A673 (cell line): ENCODE measurements at regions not wholly inside any gene's neighbourhood (a gene's known extent, or its start where the extent isn't known, plus 50 kb on each side); places are given as distances from the start of the nearest gene placed in this dataset.

Experiments used
- EZH2 ChIP-seq: fragments of 200-600 bp; sonication (generic); IDR thresholded peaks from 2 replicates; pipeline ENCODE4 v1.6.1; 2017; ENCODE audit warnings: borderline replicate concordance, low read depth, mild to moderate bottlenecking, mixed read lengths, antibody characterized with exemption, low read length; ENCODE audit not compliant: poor library complexity, severe bottlenecking
- TF ChIP-seq, protein P1 (sequence below): fragments of 300-800, 200-600 bp; sonication (generic); conservative IDR thresholded peaks from 2 replicates; pipeline ENCODE4 v1.5.1; 2017; ENCODE audit warnings: low read depth, mild to moderate bottlenecking, antibody characterized with exemption, low read length, moderate library complexity, mixed read lengths

DNA sequence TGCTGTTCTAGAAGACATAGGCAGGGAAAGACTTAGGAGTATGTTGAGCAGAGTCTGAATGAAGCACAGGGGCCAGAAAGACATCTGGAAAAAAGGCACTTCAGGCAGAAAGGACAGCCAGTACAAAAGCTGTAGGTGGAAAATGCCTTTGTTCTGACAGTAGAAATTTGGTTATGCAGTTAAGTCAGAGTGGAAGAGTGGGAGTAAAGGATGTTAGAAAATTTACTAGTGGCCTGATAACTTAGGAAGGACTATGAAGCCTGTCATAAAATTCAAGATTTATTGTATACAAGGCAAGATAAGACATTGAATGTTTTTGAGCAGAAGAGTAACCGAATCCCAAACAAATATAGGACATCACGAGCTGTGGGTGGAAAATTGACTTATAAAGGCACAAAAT is 987.9 kb downstream of the PLA2G4A start:
- TF ChIP-seq, protein P1, sequence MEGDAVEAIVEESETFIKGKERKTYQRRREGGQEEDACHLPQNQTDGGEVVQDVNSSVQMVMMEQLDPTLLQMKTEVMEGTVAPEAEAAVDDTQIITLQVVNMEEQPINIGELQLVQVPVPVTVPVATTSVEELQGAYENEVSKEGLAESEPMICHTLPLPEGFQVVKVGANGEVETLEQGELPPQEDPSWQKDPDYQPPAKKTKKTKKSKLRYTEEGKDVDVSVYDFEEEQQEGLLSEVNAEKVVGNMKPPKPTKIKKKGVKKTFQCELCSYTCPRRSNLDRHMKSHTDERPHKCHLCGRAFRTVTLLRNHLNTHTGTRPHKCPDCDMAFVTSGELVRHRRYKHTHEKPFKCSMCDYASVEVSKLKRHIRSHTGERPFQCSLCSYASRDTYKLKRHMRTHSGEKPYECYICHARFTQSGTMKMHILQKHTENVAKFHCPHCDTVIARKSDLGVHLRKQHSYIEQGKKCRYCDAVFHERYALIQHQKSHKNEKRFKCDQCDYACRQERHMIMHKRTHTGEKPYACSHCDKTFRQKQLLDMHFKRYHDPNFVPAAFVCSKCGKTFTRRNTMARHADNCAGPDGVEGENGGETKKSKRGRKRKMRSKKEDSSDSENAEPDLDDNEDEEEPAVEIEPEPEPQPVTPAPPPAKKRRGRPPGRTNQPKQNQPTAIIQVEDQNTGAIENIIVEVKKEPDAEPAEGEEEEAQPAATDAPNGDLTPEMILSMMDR = no peak
- TF ChIP-seq EZH2 = no peak
